Activated CD4-positive, CD25-positive, alpha-beta regulatory T cell treated with anti-CD3 and anti-CD28 coated beads, Interleukin-2, amount 50 U/mL, for 16 hours (primary cell): ENCODE measurements at regions not wholly inside any gene's neighbourhood (a gene's known extent, or its start where the extent isn't known, plus 50 kb on each side); places are given as distances from the start of the nearest gene placed in this dataset.
A peak's percentile ranks its signal among the peaks of the same experiment; 100 is the strongest.

Source experiments
- DNase-seq: peaks from one replicate; pipeline ENCODE4 v3.0.0-alpha.2; 2020; ENCODE audit warnings: low read depth, low spot score

DNA sequence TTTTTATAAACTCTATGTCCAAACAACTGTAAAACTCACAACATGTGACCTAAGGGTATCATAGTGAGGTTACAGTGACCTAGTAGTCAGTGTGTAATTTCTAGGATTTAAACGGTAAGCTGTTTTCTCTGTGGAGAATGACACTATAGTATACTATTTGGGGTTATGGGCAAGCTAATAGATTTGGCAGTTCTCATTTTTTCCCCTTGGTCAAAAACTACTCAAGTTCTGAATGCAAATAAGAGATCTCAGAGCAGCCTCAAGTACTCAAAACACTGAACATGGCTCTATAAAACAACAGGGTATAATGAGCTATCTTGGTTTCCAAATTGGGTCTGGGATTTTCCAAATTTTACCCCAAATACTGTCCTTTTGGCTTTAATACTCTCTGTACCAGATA, 88.5 kb upstream of the HMCN1 start:
- DNase-seq, result no peak

DNA sequence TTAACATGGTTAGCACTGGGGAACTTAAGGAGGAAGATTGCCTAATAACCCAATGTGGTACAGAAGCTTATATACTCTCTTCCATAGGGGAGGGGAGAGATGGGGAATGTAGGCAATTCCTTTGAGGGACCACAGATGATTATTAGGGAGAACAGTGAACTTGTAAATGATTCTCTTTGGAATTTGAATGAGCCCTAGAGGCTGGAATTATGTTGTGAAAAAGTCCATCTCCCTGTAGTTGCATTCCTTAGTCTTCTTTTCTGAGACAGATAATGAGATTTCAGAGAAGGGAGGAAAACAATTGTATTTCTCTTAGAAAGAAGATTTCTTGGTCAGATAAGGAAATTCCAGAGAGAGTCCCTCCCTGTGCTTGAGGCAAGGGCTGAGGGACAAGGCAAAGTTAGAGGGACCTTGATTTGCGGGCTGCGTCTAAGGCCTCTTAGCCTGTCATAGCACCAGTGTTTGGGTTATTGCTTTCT, 89.0 kb upstream of the HMCN1 start:
- no peak for DNase-seq

DNA sequence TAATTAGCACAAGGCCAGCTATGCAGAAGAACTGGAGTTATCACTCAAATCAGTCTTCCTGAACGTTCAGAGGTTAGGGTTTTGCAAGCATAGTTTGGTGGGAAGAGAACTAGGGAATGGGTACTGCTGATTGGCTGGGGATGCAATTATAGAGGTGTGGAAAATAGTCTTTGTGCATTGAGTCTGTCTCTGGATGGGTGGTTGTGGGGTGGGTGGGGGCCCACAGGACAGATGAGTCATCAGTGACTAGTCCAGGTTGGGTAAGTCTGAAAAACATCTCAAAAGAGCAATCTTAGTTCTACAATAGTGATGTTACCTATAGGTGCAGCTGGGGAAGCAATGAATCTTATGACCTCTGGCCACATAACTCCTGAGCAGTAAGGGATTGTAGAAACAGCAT, 89.7 kb upstream of the HMCN1 start:
- no peak for DNase-seq

DNA sequence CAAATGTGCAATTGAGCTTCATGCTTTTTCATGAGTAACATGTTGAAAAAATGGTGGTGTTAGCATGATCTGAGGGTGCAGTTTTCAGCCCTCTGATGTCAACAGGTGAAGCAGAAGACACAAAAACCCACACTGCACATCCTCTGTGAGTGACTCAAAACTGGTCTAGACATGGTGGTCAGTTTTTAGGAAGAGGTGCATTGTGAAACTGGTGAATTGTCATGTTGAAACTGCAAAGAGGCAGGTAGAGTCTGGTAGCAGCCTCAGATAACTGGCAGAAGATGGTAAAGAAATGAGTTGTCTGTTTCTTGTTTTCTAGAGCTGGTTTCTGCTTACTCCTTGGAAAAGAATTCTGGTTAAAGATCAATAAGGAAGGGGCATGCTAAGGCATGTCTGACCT, 97.3 kb upstream of the HMCN1 start:
- DNase-seq, result no peak

DNA sequence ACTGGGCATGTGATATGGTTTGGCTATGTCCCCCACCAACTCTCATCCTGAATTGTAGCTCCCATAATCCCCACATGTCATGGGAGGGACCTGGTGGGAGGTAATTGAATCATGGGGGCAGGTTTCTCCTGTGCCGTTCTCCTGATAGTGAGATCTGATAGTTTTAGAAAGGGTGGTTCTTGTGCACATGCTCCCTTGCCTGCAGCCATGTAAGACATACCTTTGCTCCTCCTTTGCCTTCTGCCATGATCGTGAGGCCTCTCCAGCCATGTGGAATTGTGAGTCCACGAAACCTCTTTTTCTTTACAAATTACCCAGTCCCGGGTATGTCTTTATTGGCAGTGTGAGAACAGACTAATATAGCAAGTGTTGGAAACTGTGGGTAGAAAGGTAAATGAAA, 99.5 kb upstream of the HMCN1 start:
- DNase-seq, result no peak

DNA sequence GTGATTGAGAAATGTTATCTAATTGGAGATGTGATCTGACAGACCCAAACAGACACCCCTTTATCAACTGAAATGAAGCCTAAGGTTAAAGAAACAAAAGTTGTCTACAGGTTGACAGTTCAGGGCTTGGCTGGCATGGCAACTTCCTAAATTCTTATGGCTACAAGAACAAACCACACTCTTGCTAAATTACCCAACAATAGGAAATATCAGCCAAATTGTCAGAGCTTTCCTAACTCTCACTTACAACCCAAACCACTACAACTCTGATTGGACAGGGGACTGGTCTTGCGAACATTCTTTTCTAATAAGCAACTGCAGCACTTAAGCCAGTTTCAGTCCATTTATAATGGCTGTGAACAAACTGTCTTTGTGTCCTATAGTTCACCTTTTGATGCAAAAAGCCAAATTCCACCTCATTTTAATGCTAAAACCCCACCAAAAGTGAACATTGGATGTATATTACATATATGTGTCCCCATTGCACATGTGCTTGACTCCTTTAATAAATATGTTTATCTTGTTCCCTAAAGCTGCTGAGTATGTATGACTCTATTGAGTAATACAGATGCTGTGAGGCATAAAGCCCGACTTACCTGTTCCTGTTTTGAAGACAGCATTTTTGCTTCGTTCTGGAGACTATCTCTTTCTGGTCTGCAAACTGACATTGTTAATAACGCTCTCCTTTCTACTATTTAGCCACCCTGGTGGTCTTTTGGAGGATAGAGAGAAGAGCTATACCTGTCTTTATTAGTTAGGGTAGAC, 101.3 kb upstream of the HMCN1 start:
- DNase-seq, result no peak

DNA sequence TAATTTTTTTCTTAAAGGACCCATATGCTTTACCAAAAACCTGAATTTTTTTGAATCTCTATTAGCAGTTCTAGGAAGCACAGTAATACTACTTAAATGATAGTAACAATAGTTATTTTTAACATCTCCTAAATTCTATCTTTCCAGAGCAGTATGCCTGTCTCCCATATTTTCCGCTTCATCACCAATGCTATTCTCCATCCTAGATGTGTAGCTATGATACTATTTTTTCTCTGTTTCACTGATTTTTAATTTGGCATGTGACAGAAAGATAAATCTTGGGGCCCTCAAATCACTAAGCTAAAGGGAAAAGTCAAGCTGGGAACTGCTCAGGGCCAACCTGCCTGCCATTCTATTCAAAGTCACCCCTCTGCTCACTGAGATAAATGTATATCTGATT, 102.3 kb upstream of the HMCN1 start:
- DNase-seq, result no peak

DNA sequence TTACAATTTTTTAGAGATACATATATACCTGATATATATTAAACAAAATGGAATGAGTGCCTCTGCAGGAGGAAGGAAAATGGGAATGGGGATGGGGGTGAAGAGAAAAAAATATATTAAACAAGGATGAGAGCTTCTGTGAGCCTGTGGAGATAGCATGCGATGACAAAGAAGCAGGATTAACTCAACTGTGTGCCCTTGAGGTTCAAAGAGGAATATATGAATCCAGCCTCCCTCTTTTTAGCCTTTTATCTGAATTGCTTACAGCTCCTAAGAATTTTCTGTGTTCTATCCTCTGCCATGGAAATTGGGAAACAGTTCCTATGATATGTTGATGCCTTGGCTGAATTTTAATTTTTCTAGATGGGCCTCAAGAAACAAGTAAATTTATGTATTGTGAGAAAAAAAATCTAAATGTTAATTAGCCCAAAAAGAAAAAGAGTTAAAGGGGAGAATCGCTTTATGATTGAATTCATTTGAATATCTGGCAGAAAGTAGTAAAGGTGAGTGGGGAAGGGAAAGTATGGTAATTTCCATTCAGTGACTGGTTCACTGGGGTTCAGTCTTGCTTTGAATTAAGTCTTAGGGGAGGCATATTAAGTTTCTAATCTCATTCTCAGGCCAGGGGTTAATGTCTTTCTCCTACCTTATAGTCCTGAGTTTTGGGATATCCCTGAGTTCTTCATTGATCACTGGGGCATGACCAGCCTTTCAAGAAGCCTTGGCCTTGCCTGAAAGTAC, 106.3 kb upstream of the HMCN1 start:
- no peak for DNase-seq

DNA sequence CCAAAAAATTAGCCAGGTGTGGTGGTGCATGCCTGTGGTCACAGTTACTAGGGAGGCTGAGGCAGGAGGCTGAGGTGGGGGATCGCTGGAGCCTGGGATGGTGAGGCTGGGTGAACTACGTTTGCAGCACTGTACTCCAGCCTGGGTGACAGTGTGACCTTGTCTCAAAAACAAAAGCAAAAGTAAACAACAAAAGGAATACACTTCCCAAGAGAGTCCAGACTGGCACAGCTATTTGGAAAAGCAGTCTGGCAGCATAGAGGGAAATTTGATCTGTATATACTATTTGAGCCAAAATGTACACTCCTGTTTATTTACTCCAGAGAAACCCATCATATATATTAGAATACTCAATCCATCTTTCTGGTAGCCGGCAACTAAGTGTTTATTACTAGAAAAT, 107.0 kb upstream of the HMCN1 start:
- no peak for DNase-seq

DNA sequence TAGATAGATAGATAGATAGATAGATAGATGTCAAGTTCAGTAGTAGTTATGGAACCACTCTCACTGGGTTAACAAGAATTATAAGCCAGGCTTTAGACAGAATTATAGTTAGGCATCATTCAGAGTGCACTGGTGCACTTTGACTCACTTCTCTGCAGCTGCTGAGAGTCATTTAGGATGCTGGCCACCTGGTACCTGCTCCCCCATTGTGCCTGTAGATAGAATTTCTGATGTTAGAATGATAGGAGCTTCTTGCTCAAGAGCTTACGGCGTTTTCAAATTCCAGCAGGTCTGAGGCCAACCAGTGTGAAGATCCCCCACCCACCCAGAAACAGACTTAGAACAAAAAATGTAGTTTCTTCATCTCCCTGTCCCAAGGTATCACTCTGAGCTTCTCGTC, 107.8 kb upstream of the HMCN1 start:
- no peak for DNase-seq

DNA sequence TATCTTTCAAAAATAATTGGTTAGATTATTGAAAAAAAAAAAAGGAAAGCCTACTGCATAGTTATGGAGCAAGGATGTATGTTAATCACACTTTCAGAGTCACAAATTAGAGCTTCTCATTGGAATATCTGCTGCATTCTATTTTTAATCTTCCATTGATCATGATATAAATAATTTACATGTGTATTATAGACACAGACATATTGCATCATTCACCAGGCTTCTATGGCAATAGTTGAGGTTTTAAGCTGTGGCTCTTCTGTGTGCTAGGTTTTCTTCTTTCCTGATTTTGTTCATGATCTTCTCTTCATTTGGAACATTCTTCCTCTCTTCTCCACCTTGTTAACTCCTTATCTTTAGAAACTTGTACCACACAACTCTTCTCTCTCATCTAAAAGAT, 123.2 kb upstream of the HMCN1 start:
- DNase-seq, result no peak

DNA sequence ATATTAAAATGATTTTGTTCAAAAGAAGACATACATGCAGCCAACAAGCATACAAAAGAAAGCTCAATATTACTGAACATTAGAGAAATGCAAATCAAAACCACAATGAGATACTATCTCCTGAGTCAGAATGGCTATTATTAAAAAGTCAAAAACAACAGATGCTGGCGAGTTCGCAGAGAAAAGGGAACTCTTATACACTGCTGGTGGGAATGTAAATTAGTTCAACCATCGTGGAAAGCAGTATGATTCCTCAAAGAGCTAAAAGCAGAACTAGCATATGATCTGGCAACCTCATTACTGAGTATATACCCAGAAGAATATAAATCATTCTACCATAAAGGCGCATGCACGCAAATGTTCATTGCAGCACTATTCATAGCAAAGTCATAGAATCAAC, 126.0 kb upstream of the HMCN1 start:
- DNase-seq, result no peak

DNA sequence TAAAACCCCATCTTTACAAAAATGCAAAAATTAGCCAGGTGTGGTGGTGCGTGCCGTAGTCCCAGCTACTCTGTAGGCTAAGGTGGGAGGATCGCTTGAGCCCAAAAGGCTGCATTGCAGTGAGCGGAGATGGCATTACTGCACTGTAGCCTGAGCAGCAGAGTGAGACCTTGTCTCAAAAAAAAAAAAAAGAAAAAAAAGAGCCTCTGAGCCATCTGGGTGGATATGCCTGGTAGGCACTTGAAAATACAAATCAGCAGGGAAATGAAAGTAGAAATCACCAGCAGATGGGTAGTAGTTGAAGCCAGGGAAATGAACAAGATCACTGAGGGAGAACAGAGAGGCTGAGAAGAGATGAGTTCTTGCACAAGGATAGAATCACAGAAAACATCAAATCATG, 131.0 kb upstream of the HMCN1 start:
- DNase-seq, result no peak

DNA sequence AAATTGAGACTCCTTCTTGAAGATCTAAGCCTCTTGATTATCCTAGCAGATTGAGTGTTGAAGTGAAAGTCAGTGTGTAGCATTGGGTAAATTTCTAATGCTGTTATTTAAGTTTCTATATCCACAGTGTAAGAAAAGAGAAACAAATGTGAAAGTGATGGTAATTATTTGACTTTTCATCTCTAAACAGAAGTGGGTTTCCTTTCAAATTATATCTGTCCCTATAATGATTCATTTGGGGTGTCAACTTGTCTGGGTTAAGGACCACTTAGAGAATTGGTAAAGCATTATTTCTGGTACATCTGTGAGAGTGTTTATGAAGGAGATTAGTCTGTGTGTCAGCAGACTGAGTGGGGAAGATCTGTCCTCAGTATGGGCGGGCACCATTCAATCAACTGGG, 133.0 kb upstream of the HMCN1 start:
- DNase-seq, result no peak

DNA sequence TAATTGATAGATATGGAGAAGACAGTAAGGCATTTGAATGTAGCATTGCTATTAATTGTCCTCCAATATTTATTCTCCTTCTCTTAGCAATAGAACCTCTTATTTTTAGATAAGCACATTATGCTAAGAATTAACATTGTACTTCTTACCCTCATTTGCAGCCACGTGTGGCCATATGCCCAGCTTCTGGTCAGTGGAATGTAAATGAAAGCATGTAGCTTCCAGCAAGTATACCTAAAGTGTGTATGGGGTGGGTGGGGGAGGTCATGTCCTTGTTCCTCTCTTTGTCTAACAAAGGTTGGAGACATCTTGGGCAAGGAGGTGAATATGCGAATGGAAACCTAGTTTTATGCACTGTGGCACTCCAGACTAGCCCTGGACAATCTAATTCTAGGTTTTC, 133.6 kb upstream of the HMCN1 start:
- DNase-seq, result no peak

DNA sequence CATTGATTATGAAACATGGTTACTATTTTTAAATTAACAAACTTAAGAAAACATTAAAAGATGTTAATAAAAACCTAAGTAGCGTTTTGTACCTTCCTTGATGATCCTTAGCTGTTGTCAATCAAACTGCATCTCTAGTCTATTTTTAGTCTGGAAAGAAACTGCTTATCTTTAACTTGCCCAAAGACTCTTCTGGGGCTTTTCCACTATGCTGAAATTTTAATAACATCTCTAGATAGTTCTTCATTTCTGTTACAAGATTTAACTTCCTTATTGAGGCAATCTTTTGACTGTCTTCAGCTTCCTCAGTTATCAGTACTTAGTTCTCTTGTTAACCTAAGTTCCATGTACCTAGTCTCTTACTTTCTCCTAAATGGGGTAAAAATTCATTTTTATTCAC, 135.9 kb upstream of the HMCN1 start:
- no peak for DNase-seq

DNA sequence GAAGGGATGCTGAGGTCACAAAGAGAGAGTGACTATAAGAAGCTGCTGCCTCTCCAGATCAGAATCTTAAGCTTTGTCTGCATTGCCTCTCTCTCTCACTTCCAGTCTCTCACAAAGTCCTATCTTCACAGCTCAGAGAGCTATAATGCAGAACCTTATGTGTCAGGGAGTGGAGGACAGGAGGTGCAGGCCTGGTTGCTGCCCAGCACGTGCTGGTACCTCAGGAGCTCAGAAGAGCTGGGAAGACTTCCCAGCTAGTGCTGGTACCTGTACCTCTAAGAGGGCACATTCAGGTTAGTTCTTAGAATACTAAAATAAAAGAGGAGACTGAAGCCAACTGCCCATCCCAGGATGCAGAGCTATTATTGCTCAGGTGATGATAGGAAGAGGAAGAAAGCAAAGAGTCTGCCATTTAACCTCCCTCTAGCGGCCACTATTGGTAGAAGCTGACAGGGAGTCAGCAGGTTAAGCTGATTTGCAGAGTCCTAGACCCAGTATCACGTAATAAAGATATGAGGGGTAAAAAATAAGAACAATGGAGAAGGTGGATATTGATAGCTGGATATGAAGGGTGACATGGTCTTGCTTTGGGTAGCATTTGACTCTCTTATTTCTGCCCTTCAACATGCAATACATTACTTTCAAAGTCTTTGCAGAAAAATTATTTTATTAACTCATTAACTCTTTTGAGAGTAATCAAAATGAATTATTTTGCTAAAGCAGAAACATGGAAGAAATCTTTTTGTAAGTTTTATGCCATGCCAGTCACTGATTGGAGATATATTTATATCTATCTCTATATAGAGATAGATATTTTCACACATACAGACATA, 138.1 kb upstream of the HMCN1 start:
- DNase-seq, result peak; percentile 33

DNA sequence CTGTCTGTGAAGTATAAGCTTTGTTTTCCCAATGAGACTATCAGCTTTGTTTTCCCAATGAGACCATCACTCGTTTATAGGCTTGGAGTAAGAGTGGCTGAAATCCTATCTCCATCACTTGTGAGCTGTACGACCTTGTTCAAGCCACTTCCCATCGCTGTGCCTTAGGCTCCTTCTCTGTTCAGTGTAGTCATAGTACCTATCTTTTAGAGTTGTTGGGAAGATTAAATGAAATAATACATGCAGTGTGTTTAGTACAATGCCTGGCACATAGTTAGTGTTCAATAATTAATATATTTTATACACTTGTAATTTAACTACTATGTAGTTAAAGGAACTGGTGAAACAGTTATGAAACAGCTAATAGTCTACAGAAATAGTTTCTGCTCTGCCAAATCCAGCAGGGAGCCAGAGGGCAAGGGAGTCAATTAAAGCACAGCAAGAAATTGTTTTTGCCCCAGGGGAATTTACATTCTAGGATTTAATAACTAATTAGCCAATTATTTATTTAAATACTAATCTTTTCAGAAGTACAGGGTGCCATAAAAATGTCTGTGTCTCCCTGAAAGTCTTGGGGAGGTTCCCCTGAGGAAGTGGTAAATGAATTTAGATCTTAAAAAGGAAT, 139.3 kb upstream of the HMCN1 start:
- no peak for DNase-seq

DNA sequence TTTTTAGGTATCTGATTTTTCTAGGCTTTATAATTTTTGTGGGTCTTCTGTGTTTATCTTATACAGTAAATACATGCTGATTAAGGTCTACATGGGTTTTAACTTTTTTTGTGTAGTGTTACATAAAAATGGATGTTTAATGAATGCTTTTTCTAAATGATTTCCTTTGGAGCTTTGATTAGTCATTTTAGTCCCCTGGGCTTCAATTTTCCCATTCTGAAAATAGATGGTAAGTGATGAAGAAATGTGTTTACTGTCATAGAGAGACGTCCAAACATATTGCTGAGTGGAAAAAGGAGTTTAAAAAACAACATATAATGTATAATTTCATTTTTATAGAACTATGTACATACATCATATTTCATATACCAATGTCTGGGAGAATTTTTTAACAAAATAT, 140.9 kb upstream of the HMCN1 start:
- no peak for DNase-seq

DNA sequence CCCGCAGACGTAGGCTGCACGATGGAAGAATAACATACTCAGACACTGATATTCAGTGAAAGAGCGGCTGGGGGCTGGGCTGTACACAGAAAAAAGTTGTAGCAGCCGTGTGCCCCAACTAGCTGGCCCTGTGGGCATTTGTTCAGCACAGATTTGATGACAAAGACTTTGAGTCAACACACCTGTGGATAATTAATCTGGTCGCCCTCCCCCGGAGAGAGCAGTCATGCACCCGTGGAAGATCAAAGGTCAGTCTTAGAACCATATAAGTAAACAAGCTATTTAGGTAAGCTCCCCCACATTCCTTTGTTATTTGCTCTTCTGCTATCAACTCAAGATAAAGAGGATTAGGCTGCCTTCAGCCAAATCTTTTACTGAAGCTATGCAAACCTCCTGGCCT, 148.4 kb upstream of the HMCN1 start:
- no peak for DNase-seq

DNA sequence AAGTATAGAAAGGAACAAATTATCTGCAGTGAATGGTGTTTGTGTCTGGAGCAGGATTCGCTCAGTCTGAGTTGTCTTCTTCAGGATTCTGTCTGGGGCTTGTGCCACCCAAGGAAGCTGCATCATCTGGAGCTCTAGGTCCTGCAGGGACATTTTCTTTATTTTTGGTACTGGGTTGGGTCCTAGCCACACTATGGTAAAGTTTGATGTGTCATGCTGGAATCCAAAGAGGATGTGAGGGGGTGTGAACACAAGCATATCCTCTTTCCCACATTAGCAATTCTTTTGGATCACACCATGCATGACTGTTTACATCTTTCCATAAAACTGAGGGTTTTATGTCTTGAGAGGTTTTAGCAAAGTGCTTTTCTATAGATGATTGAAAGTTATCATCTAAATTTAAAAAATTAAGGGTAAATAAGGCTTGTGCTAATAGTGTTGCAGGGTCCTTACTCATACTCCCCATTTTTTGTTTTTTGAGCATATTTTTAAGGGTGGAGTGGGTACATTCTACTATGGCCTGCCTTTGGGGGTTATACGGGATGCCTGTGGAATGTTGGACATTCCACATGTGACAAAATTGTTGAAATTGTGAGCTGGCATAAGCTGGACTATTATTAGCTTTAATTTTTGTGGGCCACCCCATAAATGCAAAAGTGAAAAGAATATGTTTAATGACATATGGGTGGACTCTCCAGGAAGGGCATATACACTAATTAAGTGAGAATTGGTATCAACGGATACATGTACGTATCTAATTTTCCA, 152.0 kb upstream of the HMCN1 start:
- no peak for DNase-seq
